ENCODE measurements at regions not wholly inside any gene's neighbourhood (a gene's known extent, or its start where the extent isn't known, plus 50 kb on each side); places are given as distances from the start of the nearest gene placed in this dataset.

DNA sequence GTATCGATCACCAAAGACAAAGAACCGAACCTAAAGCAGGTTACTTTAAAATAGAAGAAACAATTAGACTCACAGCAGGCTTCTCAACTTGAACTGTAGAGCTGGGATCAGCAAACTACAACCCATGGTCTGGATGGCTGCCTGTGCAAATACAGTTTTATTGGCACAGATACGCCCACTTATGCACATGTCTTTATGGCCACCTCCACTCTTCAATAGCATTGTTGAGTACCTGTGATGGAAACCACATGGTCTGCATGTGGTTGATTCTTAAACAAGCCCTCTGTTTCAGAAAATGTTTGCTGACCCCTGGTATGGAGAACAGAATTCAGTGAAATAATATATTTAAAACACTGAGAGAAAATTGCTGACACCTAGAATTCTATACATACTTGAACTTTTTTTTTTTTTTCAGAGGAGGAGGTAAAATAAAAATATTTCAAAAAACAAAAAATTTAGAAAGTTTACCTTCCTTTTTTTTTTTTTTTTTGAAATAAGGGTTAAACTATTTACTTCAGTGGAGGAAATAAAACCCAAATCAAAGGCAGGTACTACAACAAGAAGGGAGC, 263.8 kb upstream of the ATP10A start:
- no peak for DNase-seq
- H3K4me1 ChIP-seq (ENCODE audit: control insufficient read depth in 5 of 5, insufficient read depth in 5 of 5, low read length in 5 of 5) = peaks cover 0 to 7% (median 0%) of the 10 kb centered on the region in 5 donors
- H3K9ac ChIP-seq (ENCODE audit: insufficient read depth in 1 of 2, low read length in 2 of 2) = no peak overlapping the region
- H3K27me3 ChIP-seq (ENCODE audit: control insufficient read depth in 3 of 3, insufficient read depth in 3 of 3, low read length in 2 of 3) = no peaks in the 10 kb centered on the region
- H3K4me3 ChIP-seq = no peak overlapping the region
- TF ChIP-seq, protein P1, sequence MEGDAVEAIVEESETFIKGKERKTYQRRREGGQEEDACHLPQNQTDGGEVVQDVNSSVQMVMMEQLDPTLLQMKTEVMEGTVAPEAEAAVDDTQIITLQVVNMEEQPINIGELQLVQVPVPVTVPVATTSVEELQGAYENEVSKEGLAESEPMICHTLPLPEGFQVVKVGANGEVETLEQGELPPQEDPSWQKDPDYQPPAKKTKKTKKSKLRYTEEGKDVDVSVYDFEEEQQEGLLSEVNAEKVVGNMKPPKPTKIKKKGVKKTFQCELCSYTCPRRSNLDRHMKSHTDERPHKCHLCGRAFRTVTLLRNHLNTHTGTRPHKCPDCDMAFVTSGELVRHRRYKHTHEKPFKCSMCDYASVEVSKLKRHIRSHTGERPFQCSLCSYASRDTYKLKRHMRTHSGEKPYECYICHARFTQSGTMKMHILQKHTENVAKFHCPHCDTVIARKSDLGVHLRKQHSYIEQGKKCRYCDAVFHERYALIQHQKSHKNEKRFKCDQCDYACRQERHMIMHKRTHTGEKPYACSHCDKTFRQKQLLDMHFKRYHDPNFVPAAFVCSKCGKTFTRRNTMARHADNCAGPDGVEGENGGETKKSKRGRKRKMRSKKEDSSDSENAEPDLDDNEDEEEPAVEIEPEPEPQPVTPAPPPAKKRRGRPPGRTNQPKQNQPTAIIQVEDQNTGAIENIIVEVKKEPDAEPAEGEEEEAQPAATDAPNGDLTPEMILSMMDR (IDR thresholded peaks at IDR 0.05; ENCODE audit: control extremely low read depth, extremely low read depth) = no peak
- H3K9me3 ChIP-seq (ENCODE audit: control insufficient read depth in 4 of 4, insufficient read depth in 3 of 4, low read length in 3 of 4) = peaks cover 0 to 5% (median 0%) of the 10 kb centered on the region in 4 donors
- ATAC-seq (ENCODE audit: insufficient read depth, low FRiP score) = no peak
- 80 to 89% methylated on average over 3 of the region's 3 CpGs for WGBS, 2 donors
- no peaks in the 10 kb centered on the region for H3K36me3 ChIP-seq (ENCODE audit: control insufficient read depth in 4 of 4, insufficient read depth in 4 of 4, low read length in 4 of 4)
- no peak overlapping the region for H3K27ac ChIP-seq (ENCODE audit: low read depth in 1 of 2, low read length in 1 of 2)

GRCh38 chr15:26126070-26126469, 262.9 kb upstream of the ATP10A start:
- TF ChIP-seq, protein P1 (IDR thresholded peaks at IDR 0.05; ENCODE audit: control extremely low read depth, extremely low read depth) = no peak
- no peaks in the 10 kb centered on the region for H3K36me3 ChIP-seq (ENCODE audit: control insufficient read depth in 4 of 4, insufficient read depth in 4 of 4, low read length in 4 of 4)
- H3K27me3 ChIP-seq (ENCODE audit: control insufficient read depth in 3 of 3, insufficient read depth in 3 of 3, low read length in 2 of 3) = no peaks in the 10 kb centered on the region
- H3K4me1 ChIP-seq (ENCODE audit: control insufficient read depth in 5 of 5, insufficient read depth in 5 of 5, low read length in 5 of 5) = peaks cover 0 to 4% (median 0%) of the 10 kb centered on the region in 5 donors
- no peak overlapping the region for H3K27ac ChIP-seq (ENCODE audit: low read depth in 1 of 2, low read length in 1 of 2)
- H3K4me3 ChIP-seq = no peak overlapping the region
- peaks cover 0 to 5% (median 0%) of the 10 kb centered on the region in 4 donors for H3K9me3 ChIP-seq (ENCODE audit: control insufficient read depth in 4 of 4, insufficient read depth in 3 of 4, low read length in 3 of 4)
- no peak for ATAC-seq (ENCODE audit: insufficient read depth, low FRiP score)
- DNase-seq = peak; percentile 19 to 46 (median 32)
- 57 to 66% methylated on average over 6 of the region's 6 CpGs for WGBS, 2 donors
- no peak overlapping the region for H3K9ac ChIP-seq (ENCODE audit: insufficient read depth in 1 of 2, low read length in 2 of 2)

GRCh38 chr15:26125664-26126063, 262.5 kb upstream of the ATP10A start:
- no peak overlapping the region for H3K27ac ChIP-seq (ENCODE audit: low read depth in 1 of 2, low read length in 1 of 2)
- no peaks in the 10 kb centered on the region for H3K36me3 ChIP-seq (ENCODE audit: control insufficient read depth in 4 of 4, insufficient read depth in 4 of 4, low read length in 4 of 4)
- peaks cover 0 to 4% (median 0%) of the 10 kb centered on the region in 5 donors for H3K4me1 ChIP-seq (ENCODE audit: control insufficient read depth in 5 of 5, insufficient read depth in 5 of 5, low read length in 5 of 5)
- TF ChIP-seq, protein P1 (IDR thresholded peaks at IDR 0.05; ENCODE audit: control extremely low read depth, extremely low read depth) = no peak
- H3K27me3 ChIP-seq (ENCODE audit: control insufficient read depth in 3 of 3, insufficient read depth in 3 of 3, low read length in 2 of 3) = no peaks in the 10 kb centered on the region
- WGBS, 2 donors = 90 to 95% methylated on average over 12 of the region's 12 CpGs
- no peak overlapping the region for H3K4me3 ChIP-seq
- ATAC-seq (ENCODE audit: insufficient read depth, low FRiP score) = no peak
- no peak overlapping the region for H3K9ac ChIP-seq (ENCODE audit: insufficient read depth in 1 of 2, low read length in 2 of 2)
- H3K9me3 ChIP-seq (ENCODE audit: control insufficient read depth in 4 of 4, insufficient read depth in 3 of 4, low read length in 3 of 4) = peaks cover 0 to 5% (median 0%) of the 10 kb centered on the region in 4 donors
- DNase-seq = no peak

DNA sequence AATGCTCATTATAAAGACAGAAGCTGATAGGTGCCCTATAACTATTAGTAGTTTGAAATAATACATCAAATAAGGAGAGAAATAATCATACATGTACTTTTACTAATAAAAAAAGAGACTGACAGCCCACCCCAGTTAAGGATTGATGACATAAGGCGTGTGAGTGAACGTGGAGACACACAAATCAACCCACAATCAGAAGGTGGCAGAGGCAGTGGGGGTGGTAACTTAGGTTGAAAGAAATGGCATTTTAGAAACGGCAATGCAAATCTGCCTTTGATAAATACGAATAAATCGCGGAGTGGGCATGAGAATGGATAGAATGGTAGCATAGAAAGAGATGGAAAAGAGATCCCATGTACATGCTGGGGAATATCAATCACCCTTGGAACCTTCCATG, 256.2 kb upstream of the ATP10A start:
- DNase-seq (no peak), ATAC-seq (ENCODE audit: insufficient read depth, low FRiP score) (no peak)
- Histone ChIP-seq H3K27me3 (ENCODE audit: control insufficient read depth in 3 of 3, insufficient read depth in 3 of 3, low read length in 2 of 3) (no peaks in the 10 kb centered on the region), H3K36me3 (ENCODE audit: control insufficient read depth in 4 of 4, insufficient read depth in 4 of 4, low read length in 4 of 4) (no peaks in the 10 kb centered on the region), H3K9ac (ENCODE audit: insufficient read depth in 1 of 2, low read length in 2 of 2) (no peak overlapping the region), H3K9me3 (ENCODE audit: control insufficient read depth in 4 of 4, insufficient read depth in 3 of 4, low read length in 3 of 4) (no peaks in the 10 kb centered on the region), H3K27ac (ENCODE audit: low read depth in 1 of 2, low read length in 1 of 2) (no peak overlapping the region), H3K4me1 (ENCODE audit: control insufficient read depth in 5 of 5, insufficient read depth in 5 of 5, low read length in 5 of 5) (no peaks in the 10 kb centered on the region), H3K4me3 (no peak overlapping the region)
- TF ChIP-seq, protein P1 (IDR thresholded peaks at IDR 0.05; ENCODE audit: control extremely low read depth, extremely low read depth) = no peak
- 90 to 92% methylated on average over 6 of the region's 6 CpGs for WGBS, 2 donors

Measured in lung (tissue), 11 donors.